GM12892 (cell line): ENCODE measurements at regions not wholly inside any gene's neighbourhood (a gene's known extent, or its start where the extent isn't known, plus 50 kb on each side); places are given as distances from the start of the nearest gene placed in this dataset.

Source experiments
- POLR2A ChIP-seq: IDR thresholded peaks from 2 replicates; pipeline ENCODE4 v1.6.1; 2011; ENCODE audit warnings: low read depth, low read length, control low read depth
- TAF1 ChIP-seq: IDR thresholded peaks from 2 replicates; pipeline ENCODE4 v1.6.1; 2011; ENCODE audit warnings: low read depth, mild to moderate bottlenecking, control low read depth, low read length, borderline replicate concordance

DNA sequence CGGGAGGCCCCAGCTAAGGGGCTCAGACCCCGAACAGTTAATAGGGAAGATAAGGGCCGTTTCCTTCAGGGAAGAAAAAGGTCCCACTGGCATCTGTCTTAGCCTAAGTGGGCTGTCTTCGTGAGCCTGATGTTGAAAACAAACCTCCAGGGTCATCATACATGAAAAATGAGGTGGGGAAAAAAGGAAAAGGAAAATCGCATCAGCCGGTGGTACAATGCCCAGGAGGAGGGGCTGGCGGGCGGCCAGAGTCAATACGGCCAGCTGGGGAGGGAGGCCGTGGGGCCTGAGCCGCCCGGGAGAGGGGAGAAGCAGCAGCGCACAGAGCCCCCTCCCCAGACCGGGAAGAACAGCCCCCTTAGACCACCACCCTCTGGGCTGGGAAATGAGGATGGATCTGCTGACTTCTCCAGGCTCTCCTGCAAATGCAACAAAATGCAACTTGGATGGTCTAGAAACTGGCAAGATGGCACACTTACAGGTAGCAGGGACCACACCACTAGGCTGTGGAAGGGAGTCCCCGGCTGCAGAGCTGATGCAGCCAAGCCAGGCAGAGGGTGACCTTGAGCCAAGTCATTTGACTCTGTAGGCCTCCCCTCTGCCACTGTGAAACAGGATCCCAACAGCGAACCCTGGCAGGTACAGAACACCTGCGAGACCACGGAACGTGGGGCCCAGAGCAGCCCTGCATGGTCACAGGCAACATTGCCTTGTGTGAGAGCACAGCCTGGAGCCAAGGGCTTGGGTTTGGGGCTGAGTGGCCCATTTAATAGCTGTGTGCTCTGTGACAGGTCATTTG lies 448.5 kb downstream of the SOX9 start:
- no peak for TF ChIP-seq POLR2A
- TF ChIP-seq TAF1 = no peak
